Liver (tissue), 3 donors: ENCODE measurements at regions not wholly inside any gene's neighbourhood (a gene's known extent, or its start where the extent isn't known, plus 50 kb on each side); places are given as distances from the start of the nearest gene placed in this dataset.

Experiments used
- EGR1 ChIP-seq, 2 donors: IDR thresholded peaks; 2 replicates each; pipeline ENCODE4 v1.6.1; 2016 to 2018; ENCODE audit warnings: antibody characterized with exemption in 2 of 2, low read depth in 2 of 2
- GABPA ChIP-seq, 2 donors: IDR thresholded peaks in 1 of 2; conservative IDR thresholded peaks in 1 of 2; 2 replicates each; pipeline ENCODE4 v1.6.1; 2016; ENCODE audit warnings: antibody characterized with exemption in 2 of 2, mild to moderate bottlenecking in 1 of 2, moderate library complexity in 1 of 2
- JUND ChIP-seq, 2 donors: IDR thresholded peaks; 2 replicates each; pipeline ENCODE4 v1.6.1; 2016; ENCODE audit warnings: antibody characterized with exemption in 2 of 2
- NR2F2 ChIP-seq: IDR thresholded peaks from 2 replicates; pipeline ENCODE4 v1.6.1; 2016; ENCODE audit warnings: antibody characterized with exemption
- RAD21 ChIP-seq, 2 donors: IDR thresholded peaks; 2 replicates each; pipeline ENCODE4 v1.6.1; 2016; ENCODE audit warnings: antibody characterized with exemption in 2 of 2, mild to moderate bottlenecking in 2 of 2
- SP1 ChIP-seq: IDR thresholded peaks from 2 replicates; pipeline ENCODE4 v1.6.1; 2018; ENCODE audit warnings: antibody characterized with exemption, mild to moderate bottlenecking
- YY1 ChIP-seq: IDR thresholded peaks from 2 replicates; pipeline ENCODE4 v1.6.1; 2016; ENCODE audit warnings: antibody characterized with exemption, mild to moderate bottlenecking
- TF ChIP-seq, protein P1 (sequence below): fragments of 150-350 bp; IDR thresholded peaks from 2 replicates; pipeline ENCODE4 v1.5.1; 2017; ENCODE audit warnings: improper control_type of control experiment, low read depth, low read length; ENCODE audit not compliant: missing input control
- TF ChIP-seq, protein P2 (sequence below): IDR thresholded peaks from 2 replicates; pipeline ENCODE4 v1.6.1; 2016; ENCODE audit warnings: antibody characterized with exemption
- TF ChIP-seq, protein P3 (sequence below): IDR thresholded peaks from 2 replicates; pipeline ENCODE4 v1.6.1; 2016; ENCODE audit warnings: antibody characterized with exemption
- TF ChIP-seq, protein P4 (sequence below): IDR thresholded peaks from 2 replicates; pipeline ENCODE4 v1.6.1; 2016; ENCODE audit warnings: antibody characterized with exemption, mild to moderate bottlenecking
- donor health status: healthy.
- donor health status: healthy.

DNA sequence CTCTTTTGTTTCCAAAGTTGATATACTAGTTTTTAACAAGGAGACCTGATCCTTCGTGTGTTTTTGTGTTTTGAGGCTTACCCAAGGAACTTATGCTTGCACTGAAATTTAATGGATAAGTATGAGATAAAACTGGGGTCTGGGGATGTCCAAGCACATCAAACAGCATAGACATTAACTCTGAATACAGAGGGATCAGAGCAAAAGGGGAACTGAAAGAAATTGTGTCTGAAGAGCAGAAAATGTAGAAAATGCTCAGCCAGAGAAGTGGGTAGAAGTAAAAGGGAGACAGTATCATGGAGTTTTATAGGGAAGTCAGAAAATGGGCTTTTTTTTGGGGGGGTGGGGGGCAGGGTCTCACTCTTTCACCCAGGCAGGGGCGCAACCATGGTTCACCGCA, 695.4 kb downstream of the ARAP2 start:
- TF ChIP-seq, protein P1, sequence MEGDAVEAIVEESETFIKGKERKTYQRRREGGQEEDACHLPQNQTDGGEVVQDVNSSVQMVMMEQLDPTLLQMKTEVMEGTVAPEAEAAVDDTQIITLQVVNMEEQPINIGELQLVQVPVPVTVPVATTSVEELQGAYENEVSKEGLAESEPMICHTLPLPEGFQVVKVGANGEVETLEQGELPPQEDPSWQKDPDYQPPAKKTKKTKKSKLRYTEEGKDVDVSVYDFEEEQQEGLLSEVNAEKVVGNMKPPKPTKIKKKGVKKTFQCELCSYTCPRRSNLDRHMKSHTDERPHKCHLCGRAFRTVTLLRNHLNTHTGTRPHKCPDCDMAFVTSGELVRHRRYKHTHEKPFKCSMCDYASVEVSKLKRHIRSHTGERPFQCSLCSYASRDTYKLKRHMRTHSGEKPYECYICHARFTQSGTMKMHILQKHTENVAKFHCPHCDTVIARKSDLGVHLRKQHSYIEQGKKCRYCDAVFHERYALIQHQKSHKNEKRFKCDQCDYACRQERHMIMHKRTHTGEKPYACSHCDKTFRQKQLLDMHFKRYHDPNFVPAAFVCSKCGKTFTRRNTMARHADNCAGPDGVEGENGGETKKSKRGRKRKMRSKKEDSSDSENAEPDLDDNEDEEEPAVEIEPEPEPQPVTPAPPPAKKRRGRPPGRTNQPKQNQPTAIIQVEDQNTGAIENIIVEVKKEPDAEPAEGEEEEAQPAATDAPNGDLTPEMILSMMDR: no peak
- TF ChIP-seq SP1 (no peak), RAD21 (IDR thresholded peaks at IDR 0.05) (no peak), YY1 (no peak), GABPA (IDR thresholded peaks at IDR 0.05 in 1 of 2, conservative IDR thresholded peaks at IDR 0.05 in 1 of 2) (no peak), JUND (IDR thresholded peaks at IDR 0.05) (no peak), EGR1 (IDR thresholded peaks at IDR 0.05; ENCODE audit: low read depth in 2 of 2) (no peak), NR2F2 (no peak)
- TF ChIP-seq, protein P2, sequence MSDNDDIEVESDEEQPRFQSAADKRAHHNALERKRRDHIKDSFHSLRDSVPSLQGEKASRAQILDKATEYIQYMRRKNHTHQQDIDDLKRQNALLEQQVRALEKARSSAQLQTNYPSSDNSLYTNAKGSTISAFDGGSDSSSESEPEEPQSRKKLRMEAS: no peak
- TF ChIP-seq, protein P3, sequence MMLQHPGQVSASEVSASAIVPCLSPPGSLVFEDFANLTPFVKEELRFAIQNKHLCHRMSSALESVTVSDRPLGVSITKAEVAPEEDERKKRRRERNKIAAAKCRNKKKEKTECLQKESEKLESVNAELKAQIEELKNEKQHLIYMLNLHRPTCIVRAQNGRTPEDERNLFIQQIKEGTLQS: no peak
- TF ChIP-seq, protein P4, sequence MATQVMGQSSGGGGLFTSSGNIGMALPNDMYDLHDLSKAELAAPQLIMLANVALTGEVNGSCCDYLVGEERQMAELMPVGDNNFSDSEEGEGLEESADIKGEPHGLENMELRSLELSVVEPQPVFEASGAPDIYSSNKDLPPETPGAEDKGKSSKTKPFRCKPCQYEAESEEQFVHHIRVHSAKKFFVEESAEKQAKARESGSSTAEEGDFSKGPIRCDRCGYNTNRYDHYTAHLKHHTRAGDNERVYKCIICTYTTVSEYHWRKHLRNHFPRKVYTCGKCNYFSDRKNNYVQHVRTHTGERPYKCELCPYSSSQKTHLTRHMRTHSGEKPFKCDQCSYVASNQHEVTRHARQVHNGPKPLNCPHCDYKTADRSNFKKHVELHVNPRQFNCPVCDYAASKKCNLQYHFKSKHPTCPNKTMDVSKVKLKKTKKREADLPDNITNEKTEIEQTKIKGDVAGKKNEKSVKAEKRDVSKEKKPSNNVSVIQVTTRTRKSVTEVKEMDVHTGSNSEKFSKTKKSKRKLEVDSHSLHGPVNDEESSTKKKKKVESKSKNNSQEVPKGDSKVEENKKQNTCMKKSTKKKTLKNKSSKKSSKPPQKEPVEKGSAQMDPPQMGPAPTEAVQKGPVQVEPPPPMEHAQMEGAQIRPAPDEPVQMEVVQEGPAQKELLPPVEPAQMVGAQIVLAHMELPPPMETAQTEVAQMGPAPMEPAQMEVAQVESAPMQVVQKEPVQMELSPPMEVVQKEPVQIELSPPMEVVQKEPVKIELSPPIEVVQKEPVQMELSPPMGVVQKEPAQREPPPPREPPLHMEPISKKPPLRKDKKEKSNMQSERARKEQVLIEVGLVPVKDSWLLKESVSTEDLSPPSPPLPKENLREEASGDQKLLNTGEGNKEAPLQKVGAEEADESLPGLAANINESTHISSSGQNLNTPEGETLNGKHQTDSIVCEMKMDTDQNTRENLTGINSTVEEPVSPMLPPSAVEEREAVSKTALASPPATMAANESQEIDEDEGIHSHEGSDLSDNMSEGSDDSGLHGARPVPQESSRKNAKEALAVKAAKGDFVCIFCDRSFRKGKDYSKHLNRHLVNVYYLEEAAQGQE: no peak
